Immature natural killer cell (primary cell): ENCODE measurements at regions not wholly inside any gene's neighbourhood (a gene's known extent, or its start where the extent isn't known, plus 50 kb on each side); places are given as distances from the start of the nearest gene placed in this dataset.
"Not testable (repeated sequence)": the region's sequence is repeated elsewhere in the genome, so short reads cannot be mapped to it uniquely, and the experiment has no call there.

Source experiments
- DNase-seq, 3 donors: peaks; one replicate each; pipeline ENCODE4 v3.0.0; 2022; ENCODE audit warnings: mixed read lengths in 1 of 3
- H3K27ac Mint-ChIP-seq, 6 donors: one replicate each; pipeline ENCODE4 v1.8.0; 2020; ENCODE audit warnings: mixed read lengths in 6 of 6, mild to moderate bottlenecking in 5 of 6, inconsistent platforms in 4 of 6, moderate library complexity in 3 of 6
- H3K27me3 Mint-ChIP-seq, 3 donors: one replicate each; pipeline ENCODE4 v1.8.0; 2020 to 2021; ENCODE audit warnings: low read depth in 3 of 3, mild to moderate bottlenecking in 3 of 3, mixed read lengths in 3 of 3, moderate library complexity in 3 of 3, inconsistent platforms in 1 of 3
- H3K36me3 Mint-ChIP-seq, 3 donors: one replicate each; pipeline ENCODE4 v1.8.0; 2020; ENCODE audit warnings: mixed read lengths in 3 of 3, inconsistent platforms in 2 of 3, mild to moderate bottlenecking in 2 of 3
- H3K4me1 Mint-ChIP-seq, 2 donors: one replicate each; pipeline ENCODE4 v1.8.0; 2020; ENCODE audit warnings: inconsistent platforms in 2 of 2, mild to moderate bottlenecking in 2 of 2, mixed read lengths in 2 of 2, moderate library complexity in 1 of 2
- H3K4me3 Mint-ChIP-seq, 5 donors: one replicate each; pipeline ENCODE4 v1.8.0; 2020; ENCODE audit warnings: mild to moderate bottlenecking in 5 of 5, mixed read lengths in 5 of 5, inconsistent platforms in 3 of 5, moderate library complexity in 3 of 5
- H3K9me3 Mint-ChIP-seq, 6 donors: one replicate each; pipeline ENCODE4 v1.8.0; 2020; ENCODE audit warnings: mild to moderate bottlenecking in 6 of 6, mixed read lengths in 6 of 6, inconsistent platforms in 4 of 6, moderate library complexity in 3 of 6

- H3K4me1 Mint-ChIP-seq, H3K36me3 Mint-ChIP-seq, H3K27ac Mint-ChIP-seq, H3K27me3 Mint-ChIP-seq, DNase-seq, H3K4me3 Mint-ChIP-seq: not testable (repeated sequence)
- H3K9me3 Mint-ChIP-seq = peaks cover 0 to 13% (median 8%) of the 10 kb centered on the region in 6 donors
Measured at GRCh38 chr4:189731989-189732388, 208.7 kb upstream of the FRG1 start.

- not testable (repeated sequence) for H3K36me3 Mint-ChIP-seq, H3K27me3 Mint-ChIP-seq, H3K4me3 Mint-ChIP-seq, H3K4me1 Mint-ChIP-seq, H3K27ac Mint-ChIP-seq, DNase-seq
- peaks cover 0 to 13% (median 8%) of the 10 kb centered on the region in 6 donors for H3K9me3 Mint-ChIP-seq
Measured at GRCh38 chr4:189733507-189733906, 207.2 kb upstream of the FRG1 start.

- not testable (repeated sequence) for H3K36me3 Mint-ChIP-seq, H3K4me1 Mint-ChIP-seq, H3K27ac Mint-ChIP-seq, H3K27me3 Mint-ChIP-seq, H3K4me3 Mint-ChIP-seq, DNase-seq
- peaks cover 0 to 13% (median 8%) of the 10 kb centered on the region in 6 donors for H3K9me3 Mint-ChIP-seq
Measured at GRCh38 chr4:189734648-189735267, 205.9 kb upstream of the FRG1 start.

GRCh38 chr4:189736656-189737055 is 204.0 kb upstream of the FRG1 start:
- H3K4me3 Mint-ChIP-seq, H3K4me1 Mint-ChIP-seq, H3K27me3 Mint-ChIP-seq, H3K27ac Mint-ChIP-seq, DNase-seq, H3K36me3 Mint-ChIP-seq: not testable (repeated sequence)
- peaks cover 0 to 17% (median 11%) of the 10 kb centered on the region in 6 donors for H3K9me3 Mint-ChIP-seq

- not testable (repeated sequence) for H3K27ac Mint-ChIP-seq, DNase-seq, H3K4me3 Mint-ChIP-seq, H3K4me1 Mint-ChIP-seq, H3K36me3 Mint-ChIP-seq, H3K27me3 Mint-ChIP-seq, H3K9me3 Mint-ChIP-seq
Measured at GRCh38 chr4:189740118-189740517, 200.6 kb upstream of the FRG1 start.

- Mint-ChIP-seq H3K9me3 (peaks cover 0 to 10% (median 5%) of the 10 kb centered on the region in 6 donors), H3K36me3 (no peaks in the 10 kb centered on the region), H3K4me3 (no peak overlapping the region), H3K4me1 (no peaks in the 10 kb centered on the region), H3K27me3 (peaks cover 0 to 3% (median 0%) of the 10 kb centered on the region in 3 donors), H3K27ac (no peak overlapping the region)
- no peak for DNase-seq
Measured at GRCh38 chr4:189740873-189741272, 199.8 kb upstream of the FRG1 start.

GRCh38 chr4:189753092-189753491 is 187.6 kb upstream of the FRG1 start:
- H3K27me3 Mint-ChIP-seq, H3K27ac Mint-ChIP-seq, H3K4me1 Mint-ChIP-seq, H3K36me3 Mint-ChIP-seq, H3K4me3 Mint-ChIP-seq, DNase-seq: not testable (repeated sequence)
- peaks cover 0 to 32% (median 5%) of the 10 kb centered on the region in 6 donors for H3K9me3 Mint-ChIP-seq

GRCh38 chr4:189763583-189763982 is 177.1 kb upstream of the FRG1 start:
- Mint-ChIP-seq H3K4me3 (no peak overlapping the region), H3K27me3 (peaks cover 0 to 2% (median 0%) of the 10 kb centered on the region in 3 donors), H3K9me3 (peaks cover 0 to 23% (median 4%) of the 10 kb centered on the region in 6 donors), H3K36me3 (no peaks in the 10 kb centered on the region), H3K27ac (no peak overlapping the region), H3K4me1 (no peaks in the 10 kb centered on the region)
- DNase-seq = no peak

GRCh38 chr4:189765301-189765700 is 175.4 kb upstream of the FRG1 start:
- Mint-ChIP-seq H3K27me3 (peaks cover 0 to 1% (median 0%) of the 10 kb centered on the region in 3 donors), H3K9me3 (peaks cover 0 to 28% (median 3%) of the 10 kb centered on the region in 6 donors), H3K4me3 (no peak overlapping the region), H3K27ac (no peak overlapping the region), H3K36me3 (no peaks in the 10 kb centered on the region), H3K4me1 (no peaks in the 10 kb centered on the region)
- no peak for DNase-seq

GRCh38 chr4:189765736-189766135 is 174.9 kb upstream of the FRG1 start:
- H3K4me3 Mint-ChIP-seq = no peak overlapping the region
- no peak overlapping the region for H3K27ac Mint-ChIP-seq
- H3K27me3 Mint-ChIP-seq = peaks cover 0 to 1% (median 0%) of the 10 kb centered on the region in 3 donors

GRCh38 chr4:189767941-189768340 is 172.7 kb upstream of the FRG1 start:
- H3K27me3 Mint-ChIP-seq = peaks cover 0 to 2% (median 1%) of the 10 kb centered on the region in 3 donors
- H3K36me3 Mint-ChIP-seq = no peaks in the 10 kb centered on the region
- H3K9me3 Mint-ChIP-seq = peaks cover 0 to 27% (median under 1%) of the 10 kb centered on the region in 6 donors

More at GRCh38 chr4:189765736-189766135, 174.9 kb upstream of the FRG1 start:
- Mint-ChIP-seq H3K36me3 (no peaks in the 10 kb centered on the region), H3K4me1 (no peaks in the 10 kb centered on the region), H3K9me3 (peaks cover 0 to 28% (median 1%) of the 10 kb centered on the region in 6 donors)
- no peak for DNase-seq

GRCh38 chr4:189769131-189769530 is 171.5 kb upstream of the FRG1 start:
- peaks cover 0 to 2% (median 1%) of the 10 kb centered on the region in 3 donors for H3K27me3 Mint-ChIP-seq
- H3K36me3 Mint-ChIP-seq = no peaks in the 10 kb centered on the region
- no peak for DNase-seq
- no peak overlapping the region for H3K4me3 Mint-ChIP-seq
- peaks cover 0 to 25% (median 3%) of the 10 kb centered on the region in 6 donors for H3K9me3 Mint-ChIP-seq
- no peak overlapping the region for H3K27ac Mint-ChIP-seq
- H3K4me1 Mint-ChIP-seq = no peaks in the 10 kb centered on the region

More at GRCh38 chr4:189767941-189768340, 172.7 kb upstream of the FRG1 start:
- no peaks in the 10 kb centered on the region for H3K4me1 Mint-ChIP-seq
- H3K4me3 Mint-ChIP-seq = no peak overlapping the region
- no peak for DNase-seq
- H3K27ac Mint-ChIP-seq = no peak overlapping the region

- H3K4me1 Mint-ChIP-seq = no peaks in the 10 kb centered on the region
- DNase-seq = no peak
- peaks cover 0 to 3% (median 0%) of the 10 kb centered on the region in 3 donors for H3K36me3 Mint-ChIP-seq
- peaks cover 0 to 2% (median 1%) of the 10 kb centered on the region in 3 donors for H3K27me3 Mint-ChIP-seq
- no peak overlapping the region for H3K4me3 Mint-ChIP-seq
- peaks cover 0 to 37% (median 2%) of the 10 kb centered on the region in 6 donors for H3K9me3 Mint-ChIP-seq
- no peak overlapping the region for H3K27ac Mint-ChIP-seq
Measured at GRCh38 chr4:189771696-189772361, 168.8 kb upstream of the FRG1 start.

- H3K4me1 Mint-ChIP-seq = no peaks in the 10 kb centered on the region
- peaks cover 0 to 3% (median 0%) of the 10 kb centered on the region in 3 donors for H3K36me3 Mint-ChIP-seq
- no peak overlapping the region for H3K27ac Mint-ChIP-seq
- no peak for DNase-seq
- peaks cover 2 to 44% (median 7%) of the 10 kb centered on the region in 6 donors for H3K9me3 Mint-ChIP-seq
- H3K4me3 Mint-ChIP-seq = no peak overlapping the region
- H3K27me3 Mint-ChIP-seq = peaks cover 0 to 2% (median 1%) of the 10 kb centered on the region in 3 donors
Measured at GRCh38 chr4:189773909-189774308, 166.8 kb upstream of the FRG1 start.
